ENCODE measurements at regions not wholly inside any gene's neighbourhood (a gene's known extent, or its start where the extent isn't known, plus 50 kb on each side); places are given as distances from the start of the nearest gene placed in this dataset.

GRCh38 chr5:57067597-57067924, 106.3 kb upstream of the GPBP1 start:
- TF ChIP-seq CTCF (IDR thresholded peaks at IDR 0.05): no peak
- TF ChIP-seq POLR2A (IDR thresholded peaks at IDR 0.05): no peak
